Gastrocnemius medialis (tissue), 4 donors: ENCODE measurements at regions not wholly inside any gene's neighbourhood (a gene's known extent, or its start where the extent isn't known, plus 50 kb on each side); places are given as distances from the start of the nearest gene placed in this dataset.

Experiments used
- POLR2A ChIP-seq, 2 donors: fragments of 450-650 bp; IDR thresholded peaks; one replicate each; pipeline ENCODE4 v1.6.1; 2017; ENCODE audit warnings: antibody characterized with exemption in 2 of 2, mild to moderate bottlenecking in 2 of 2, moderate library complexity in 2 of 2
- TF ChIP-seq, protein P1 (sequence below), 5 experiments: fragments of 450-650 bp in 3 of 5; fragments of 200-600 bp in 2 of 5; sonication (generic) in 2 of 5; IDR thresholded peaks in 4 of 5; conservative IDR thresholded peaks in 1 of 5; 1 replicate in 4 of 5; 2 replicates in 1 of 5; pipeline ENCODE4 v1.5.1; 2016 to 2019; ENCODE audit warnings: antibody characterized with exemption in 5 of 5, mild to moderate bottlenecking in 3 of 5, moderate library complexity in 3 of 5

DNA sequence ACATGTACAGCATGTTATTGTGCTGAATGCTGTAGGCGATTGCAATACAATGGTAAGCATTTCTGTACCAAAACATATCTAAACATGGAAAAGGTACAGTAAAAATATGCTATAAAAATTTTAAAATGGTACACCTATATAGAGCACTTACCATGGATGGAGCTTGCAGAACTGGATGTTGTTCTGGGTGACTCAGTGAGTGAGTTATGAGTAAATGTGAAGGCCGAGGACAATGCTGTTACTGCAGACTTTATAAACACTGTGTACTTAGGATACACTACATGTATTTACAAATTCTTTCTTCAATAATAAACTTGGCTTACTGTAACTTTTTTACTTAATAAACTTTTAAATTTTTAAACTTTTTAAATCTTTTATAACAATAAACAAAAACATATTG lies 473.4 kb upstream of the UBE2E3 start:
- no peak for TF ChIP-seq POLR2A (IDR thresholded peaks at IDR 0.05)
- TF ChIP-seq, protein P1, sequence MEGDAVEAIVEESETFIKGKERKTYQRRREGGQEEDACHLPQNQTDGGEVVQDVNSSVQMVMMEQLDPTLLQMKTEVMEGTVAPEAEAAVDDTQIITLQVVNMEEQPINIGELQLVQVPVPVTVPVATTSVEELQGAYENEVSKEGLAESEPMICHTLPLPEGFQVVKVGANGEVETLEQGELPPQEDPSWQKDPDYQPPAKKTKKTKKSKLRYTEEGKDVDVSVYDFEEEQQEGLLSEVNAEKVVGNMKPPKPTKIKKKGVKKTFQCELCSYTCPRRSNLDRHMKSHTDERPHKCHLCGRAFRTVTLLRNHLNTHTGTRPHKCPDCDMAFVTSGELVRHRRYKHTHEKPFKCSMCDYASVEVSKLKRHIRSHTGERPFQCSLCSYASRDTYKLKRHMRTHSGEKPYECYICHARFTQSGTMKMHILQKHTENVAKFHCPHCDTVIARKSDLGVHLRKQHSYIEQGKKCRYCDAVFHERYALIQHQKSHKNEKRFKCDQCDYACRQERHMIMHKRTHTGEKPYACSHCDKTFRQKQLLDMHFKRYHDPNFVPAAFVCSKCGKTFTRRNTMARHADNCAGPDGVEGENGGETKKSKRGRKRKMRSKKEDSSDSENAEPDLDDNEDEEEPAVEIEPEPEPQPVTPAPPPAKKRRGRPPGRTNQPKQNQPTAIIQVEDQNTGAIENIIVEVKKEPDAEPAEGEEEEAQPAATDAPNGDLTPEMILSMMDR (IDR thresholded peaks at IDR 0.05 in 4 of 5, conservative IDR thresholded peaks at IDR 0.05 in 1 of 5) = no peak
